ENCODE measurements at regions not wholly inside any gene's neighbourhood (a gene's known extent, or its start where the extent isn't known, plus 50 kb on each side); places are given as distances from the start of the nearest gene placed in this dataset.

GRCh38 chr17:71919896-71920295, 200.9 kb upstream of the SOX9 start:
- no peak for TF ChIP-seq POLR2A (IDR thresholded peaks at IDR 0.05)
- no peak for TF ChIP-seq POLR2AphosphoS5 (IDR thresholded peaks at IDR 0.05)
- TF ChIP-seq CTCF (IDR thresholded peaks at IDR 0.05) = no peak
